ENCODE measurements at regions not wholly inside any gene's neighbourhood (a gene's known extent, or its start where the extent isn't known, plus 50 kb on each side); places are given as distances from the start of the nearest gene placed in this dataset.
"Not testable (repeated sequence)": the region's sequence is repeated elsewhere in the genome, so short reads cannot be mapped to it uniquely, and the experiment has no call there.

DNA sequence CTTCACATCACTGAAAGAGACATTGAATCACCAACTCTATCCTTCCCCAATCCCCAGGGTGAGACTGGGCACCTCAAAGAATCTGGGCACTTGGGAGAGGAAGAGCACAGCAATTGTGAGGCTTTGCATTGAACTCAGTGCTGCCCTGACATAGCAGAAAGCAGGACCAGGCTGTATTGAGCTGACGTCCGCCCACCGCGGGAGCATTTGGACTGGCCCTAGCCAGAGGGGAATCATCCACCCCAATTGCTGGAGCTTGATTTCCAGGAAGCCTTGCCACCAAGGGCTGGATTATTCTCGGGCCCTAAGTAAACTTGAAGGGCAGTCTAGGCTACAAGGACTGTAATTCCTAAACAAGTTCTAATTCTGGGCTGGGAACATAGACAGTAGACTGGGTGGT, 416.3 kb upstream of the PHF14 start:
- intact Hi-C loops (cut with DNase I) = no loop called here
- no peak for DNase-seq (ENCODE audit: low spot score)

DNA sequence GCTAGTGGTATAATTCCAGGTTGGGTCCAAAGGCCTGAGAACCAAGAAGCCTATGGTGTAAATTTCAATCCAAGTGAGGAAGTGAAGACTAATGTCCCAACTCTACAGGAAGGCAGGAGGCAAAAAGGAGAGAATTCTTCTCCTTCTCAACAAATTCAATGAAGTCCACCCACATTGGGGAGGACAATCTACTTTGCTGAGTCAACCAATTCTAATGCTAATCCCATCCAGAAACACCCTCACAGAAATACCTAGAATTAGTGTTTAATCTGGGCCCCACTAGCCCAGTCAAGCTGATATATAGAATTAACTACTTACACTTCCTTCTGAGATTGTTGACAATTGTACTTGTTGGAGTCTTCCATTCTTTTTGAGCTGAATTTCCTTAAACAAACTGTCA, 413.2 kb upstream of the PHF14 start:
- DNase-seq (ENCODE audit: low spot score) = no peak
- intact Hi-C loops (cut with DNase I) = no loop called here

GRCh38 chr7:10568891-10569290, 404.8 kb upstream of the PHF14 start:
- DNase-seq (ENCODE audit: low spot score) = no peak
- intact Hi-C loops (cut with DNase I) = no loop called here

DNA sequence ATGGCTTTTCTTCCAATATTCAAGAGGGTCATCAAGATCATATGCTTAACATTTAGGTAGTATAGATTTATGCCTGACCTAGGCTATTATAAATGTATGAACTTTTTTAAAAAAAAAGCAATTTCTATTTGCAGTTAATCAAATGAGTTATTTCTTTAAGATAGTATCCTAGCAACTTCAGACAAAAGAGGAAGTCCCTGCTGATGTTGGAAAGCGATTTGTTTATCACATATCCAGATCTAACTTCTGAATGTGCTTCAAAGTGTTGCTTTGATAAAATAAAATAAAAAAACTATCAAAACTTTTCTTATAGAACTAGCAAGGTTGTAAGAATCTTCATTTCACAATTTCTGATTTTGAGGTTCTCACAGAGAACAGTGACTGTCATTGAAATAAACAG, 401.9 kb upstream of the PHF14 start:
- intact Hi-C loops (cut with DNase I) = no loop called here
- DNase-seq (ENCODE audit: low spot score) = no peak

DNA sequence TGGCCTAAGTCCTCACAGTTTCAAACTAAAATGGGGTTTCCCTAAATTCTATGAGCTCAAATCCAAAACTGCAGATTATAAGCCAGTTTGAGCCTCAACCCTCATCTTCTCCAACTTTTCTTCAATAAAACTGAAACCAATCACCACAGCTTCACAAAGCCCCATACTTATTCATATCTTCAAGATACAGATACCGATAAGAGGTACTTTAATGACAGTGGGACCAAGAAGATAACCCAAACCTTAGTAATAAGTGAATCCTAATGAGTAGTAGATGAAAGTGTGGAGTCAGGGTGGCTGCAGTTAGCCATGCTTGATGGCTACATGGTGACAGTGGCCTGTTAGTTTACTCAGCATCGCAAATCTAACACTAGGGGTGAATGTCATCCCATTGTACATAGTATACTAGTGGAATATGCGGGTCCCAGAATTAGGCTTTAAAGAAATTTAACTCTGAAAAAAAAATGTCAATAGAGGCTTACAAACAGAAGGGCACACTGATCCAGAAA, 395.8 kb upstream of the PHF14 start:
- DNase-seq (ENCODE audit: low spot score) = no peak
- intact Hi-C loops (cut with DNase I) = no loop called here

DNA sequence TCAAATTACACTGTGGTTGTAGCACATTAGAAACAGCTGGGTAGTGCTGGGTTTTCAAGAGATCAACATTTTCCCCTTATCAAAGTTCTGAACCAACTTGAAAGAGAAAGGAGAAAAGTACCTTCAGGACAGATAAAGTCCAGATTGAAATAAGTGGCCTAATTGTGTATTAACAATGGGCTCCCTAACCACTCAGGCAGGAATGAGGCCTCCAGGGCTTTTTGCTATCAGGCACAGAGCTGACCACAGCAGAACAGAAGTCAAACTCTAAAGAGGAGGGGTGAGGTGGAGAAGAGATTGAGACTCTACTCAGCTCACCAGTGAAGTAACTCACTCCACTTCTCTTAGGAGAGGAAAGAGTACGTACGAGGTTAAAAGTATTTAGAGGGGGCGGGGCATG, 394.1 kb upstream of the PHF14 start:
- no peak for DNase-seq (ENCODE audit: low spot score)
- intact Hi-C loops (cut with DNase I) = no loop called here

- no peak for DNase-seq (ENCODE audit: low spot score)
- intact Hi-C loops (cut with DNase I) = no loop called here
These were observed 388.8 kb upstream of the PHF14 start for GRCh38 chr7:10584886-10585285.

DNA sequence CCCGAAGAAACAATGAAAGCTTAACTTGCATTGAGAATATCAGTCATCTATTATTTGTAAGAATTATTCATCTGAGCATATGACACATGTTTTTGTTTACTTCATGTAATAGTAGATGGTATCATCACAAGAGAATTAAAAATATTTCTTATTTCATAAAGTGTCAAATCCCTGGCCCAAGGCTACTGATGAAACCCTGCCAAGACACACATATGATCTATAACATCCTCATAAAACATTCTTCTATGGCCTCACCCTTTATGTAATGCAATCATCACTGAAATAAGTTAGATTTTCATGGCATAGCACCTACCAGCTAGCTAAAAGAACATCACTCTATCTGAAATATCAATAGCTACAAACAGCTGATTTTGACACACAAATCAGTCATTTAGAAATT, 385.6 kb upstream of the PHF14 start:
- intact Hi-C loops (cut with DNase I) = no loop called here
- no peak for DNase-seq (ENCODE audit: low spot score)

DNA sequence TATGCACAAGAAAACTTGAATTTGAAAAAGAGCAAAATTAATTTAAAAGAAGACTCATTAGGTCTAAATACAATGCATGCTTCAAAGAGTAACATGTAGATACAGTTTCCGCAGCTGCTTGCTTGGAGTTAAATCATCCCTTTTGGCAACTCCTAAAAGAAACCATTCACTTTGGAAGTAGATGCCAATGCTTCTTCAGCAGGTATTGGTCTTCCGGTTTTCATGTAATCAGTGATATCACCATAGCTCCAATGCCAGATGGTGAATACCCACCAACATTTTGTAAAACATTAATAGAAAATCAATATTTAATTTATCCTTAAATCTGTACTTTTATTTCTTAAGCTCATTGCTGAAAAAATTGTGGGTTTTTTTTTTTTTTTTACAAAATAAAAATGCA, 381.1 kb upstream of the PHF14 start:
- intact Hi-C loops (cut with DNase I) = no loop called here
- no peak for DNase-seq (ENCODE audit: low spot score)

- intact Hi-C loops (cut with DNase I) = no loop called here
These were observed 380.6 kb upstream of the PHF14 start for GRCh38 chr7:10593080-10593479.

GRCh38 chr7:10596827-10597226, 376.8 kb upstream of the PHF14 start:
- DNase-seq (ENCODE audit: low spot score) = no peak
- intact Hi-C loops (cut with DNase I) = no loop called here

More at GRCh38 chr7:10593080-10593479, 380.6 kb upstream of the PHF14 start:
- no peak for DNase-seq (ENCODE audit: low spot score)

GRCh38 chr7:10604128-10604527, 369.5 kb upstream of the PHF14 start:
- intact Hi-C loops (cut with DNase I) = no loop called here

GRCh38 chr7:10612950-10613349, 360.7 kb upstream of the PHF14 start:
- no peak for DNase-seq (ENCODE audit: low spot score)
- intact Hi-C loops (cut with DNase I) = no loop called here

More at GRCh38 chr7:10604128-10604527, 369.5 kb upstream of the PHF14 start:
- no peak for DNase-seq (ENCODE audit: low spot score)

GRCh38 chr7:10618953-10619352, 354.7 kb upstream of the PHF14 start:
- no peak for DNase-seq (ENCODE audit: low spot score)
- intact Hi-C loops (cut with DNase I) = no loop called here

DNA sequence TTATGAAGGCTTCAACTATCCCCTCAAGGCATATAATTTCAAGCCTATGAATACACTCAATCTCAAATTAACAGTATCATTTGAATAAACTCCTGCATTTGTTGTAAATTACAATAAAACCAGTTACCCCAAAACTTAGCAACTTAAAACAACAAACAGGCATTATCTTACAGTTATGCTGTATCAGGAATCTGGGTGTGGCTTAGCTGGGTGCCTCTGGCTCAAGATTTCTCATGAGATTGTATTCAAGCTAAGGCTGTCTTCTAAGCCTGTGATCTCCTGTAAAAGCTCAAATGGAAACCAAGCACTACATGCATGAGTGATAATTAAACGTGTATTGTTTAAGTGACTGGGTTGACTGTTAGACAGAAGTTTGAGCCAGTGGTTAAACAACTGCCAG, 341.0 kb upstream of the PHF14 start:
- intact Hi-C loops (cut with DNase I) = no loop called here
- DNase-seq (ENCODE audit: low spot score) = no peak

DNA sequence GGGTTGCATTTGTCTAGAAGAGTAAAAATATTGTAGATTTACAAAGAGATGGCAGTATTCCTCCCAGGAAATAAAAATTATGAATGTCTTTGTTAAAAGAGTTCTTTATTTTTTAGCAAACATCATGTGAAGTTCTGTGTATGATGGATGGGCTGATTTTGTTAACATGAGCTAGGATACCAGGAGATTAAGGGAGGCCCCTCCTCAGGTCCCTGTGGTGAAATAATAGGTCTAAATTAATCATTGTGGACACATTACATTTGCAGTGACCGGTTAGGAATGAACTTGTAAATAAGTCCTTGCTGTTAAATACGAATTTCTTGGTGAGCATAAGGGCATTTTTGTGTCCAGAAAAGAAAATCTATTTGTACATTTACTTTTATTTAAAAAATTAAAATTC, 339.4 kb upstream of the PHF14 start:
- no peak for DNase-seq (ENCODE audit: low spot score)
- intact Hi-C loops (cut with DNase I) = no loop called here

GRCh38 chr7:10637991-10638390, 335.7 kb upstream of the PHF14 start:
- no peak for DNase-seq (ENCODE audit: low spot score)
- intact Hi-C loops (cut with DNase I) = no loop called here

DNA sequence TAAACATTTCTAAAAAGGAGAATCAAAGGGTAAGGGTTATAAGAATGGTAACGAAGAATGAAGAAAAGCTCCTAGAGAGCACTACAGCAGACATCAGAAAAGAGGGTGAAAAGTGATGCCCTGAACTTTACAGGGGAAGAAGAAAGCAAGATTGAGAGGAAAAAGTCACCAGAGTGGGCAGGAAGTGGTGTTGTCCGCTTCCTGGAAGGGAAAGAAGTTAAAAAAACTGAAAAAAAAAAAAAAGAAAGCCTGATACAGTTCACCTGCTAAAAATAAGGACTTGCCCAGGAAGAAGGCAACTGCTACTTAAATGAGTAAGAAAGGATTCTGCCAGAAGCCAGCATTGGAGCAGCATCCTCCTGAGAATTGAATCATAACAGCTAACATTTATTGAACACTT, 330.1 kb upstream of the PHF14 start:
- intact Hi-C loops (cut with DNase I) = no loop called here
- DNase-seq (ENCODE audit: low spot score) = no peak

GRCh38 chr7:10644849-10645248, 328.8 kb upstream of the PHF14 start:
- intact Hi-C loops (cut with DNase I) = no loop called here
- no peak for DNase-seq (ENCODE audit: low spot score)

- no peak for DNase-seq (ENCODE audit: low spot score)
- intact Hi-C loops (cut with DNase I) = no loop called here
These were observed 327.5 kb upstream of the PHF14 start for GRCh38 chr7:10646194-10646593.

DNA sequence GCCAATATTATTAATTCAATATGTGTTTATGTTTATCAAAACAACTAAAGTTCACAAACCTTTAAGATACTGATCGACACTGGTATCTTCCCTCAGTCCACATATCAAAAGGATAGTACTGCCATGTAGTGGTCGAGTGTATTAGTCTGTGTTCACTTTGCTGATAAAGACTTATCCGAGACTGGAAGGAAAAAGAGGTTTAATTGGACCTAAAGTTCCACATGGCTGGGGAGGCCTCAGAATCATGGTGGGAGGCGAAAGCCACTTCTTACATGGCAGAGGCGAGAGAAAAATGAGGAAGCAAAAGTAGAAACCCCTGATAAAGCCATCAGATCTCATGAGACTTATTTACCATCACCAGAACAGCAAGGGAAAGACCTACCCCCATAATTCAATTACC, 325.4 kb upstream of the PHF14 start:
- DNase-seq (ENCODE audit: low spot score) = no peak
- intact Hi-C loops (cut with DNase I) = no loop called here

- DNase-seq (ENCODE audit: low spot score); intact Hi-C loops (cut with DNase I): not testable (repeated sequence)
These were observed 324.6 kb upstream of the PHF14 start for GRCh38 chr7:10649120-10649519.
